ENCODE measurements at regions not wholly inside any gene's neighbourhood (a gene's known extent, or its start where the extent isn't known, plus 50 kb on each side); places are given as distances from the start of the nearest gene placed in this dataset.

DNA sequence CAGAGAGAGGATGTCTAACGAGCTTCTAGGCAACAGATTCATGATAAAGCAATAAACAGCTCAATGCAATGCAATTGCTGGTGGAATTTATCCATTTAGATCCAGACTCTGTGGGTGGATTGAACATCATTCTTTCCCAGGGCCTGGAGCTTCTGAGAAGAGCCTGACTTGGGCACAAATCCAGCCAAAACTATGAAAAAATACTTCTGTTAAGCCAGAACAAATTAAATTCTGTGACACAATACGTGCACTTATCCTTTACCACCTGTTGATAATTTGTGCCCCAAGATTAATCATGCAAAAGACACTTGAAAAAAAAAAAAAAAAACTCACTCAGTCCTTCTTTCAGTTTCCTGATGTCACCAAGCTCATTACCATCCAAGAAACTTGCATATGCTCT, 446.0 kb upstream of the DCN start:
- TF ChIP-seq CTCF (IDR thresholded peaks at IDR 0.05) (no peak), POLR2A (IDR thresholded peaks at IDR 0.05) (no peak)

Measured in uterus (tissue), 2 donors.